Inflammatory macrophage (primary cell): ENCODE measurements at regions not wholly inside any gene's neighbourhood (a gene's known extent, or its start where the extent isn't known, plus 50 kb on each side); places are given as distances from the start of the nearest gene placed in this dataset.
"Not testable (repeated sequence)": the region's sequence is repeated elsewhere in the genome, so short reads cannot be mapped to it uniquely, and the experiment has no call there.

Experiments
- DNase-seq, 2 donors: peaks; one replicate each; pipeline ENCODE4 v3.0.0-alpha.2; 2020 to 2022

- no peak for DNase-seq
Measured at GRCh38 chr12:97005174-97005573, 98.1 kb downstream of the NEDD1 start.

DNA sequence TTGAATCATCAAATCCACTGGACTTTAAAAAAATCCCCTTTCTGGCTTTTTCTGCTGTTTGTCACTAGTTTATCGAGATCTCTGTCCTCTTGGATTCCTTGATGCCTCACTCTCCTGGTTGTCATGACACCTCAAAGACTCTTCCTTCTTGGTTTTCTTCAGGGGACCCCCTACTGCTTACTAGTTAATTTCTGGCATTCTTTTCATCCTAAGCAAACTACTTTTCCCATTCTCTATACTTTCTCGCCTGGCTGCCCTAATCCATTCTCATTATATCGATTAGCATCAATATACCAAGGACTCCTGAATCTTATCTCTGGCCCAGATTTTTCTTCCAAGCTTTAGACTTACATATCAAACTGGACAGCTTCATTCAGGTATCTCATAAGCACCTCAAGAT is 98.6 kb downstream of the NEDD1 start:
- no peak for DNase-seq

DNA sequence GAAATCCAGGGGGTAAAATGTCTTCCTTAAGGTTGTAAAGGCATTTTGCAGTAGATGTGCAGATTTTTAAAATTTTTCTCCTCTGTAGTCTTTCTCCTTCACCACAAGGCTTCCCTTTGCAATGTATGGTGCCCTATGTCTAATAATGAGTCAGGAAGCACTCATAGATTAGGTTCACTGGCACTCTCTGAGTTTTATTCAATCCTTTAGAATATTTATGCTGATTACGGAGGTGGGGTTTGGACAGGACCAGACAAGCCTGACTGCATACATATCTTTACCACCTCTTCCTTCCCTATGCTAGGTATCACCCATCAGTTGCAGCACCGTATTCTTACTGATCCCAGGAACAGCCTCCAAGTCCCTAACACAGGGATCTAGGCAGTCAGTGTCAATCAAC is 99.5 kb downstream of the NEDD1 start:
- DNase-seq: no peak

DNA sequence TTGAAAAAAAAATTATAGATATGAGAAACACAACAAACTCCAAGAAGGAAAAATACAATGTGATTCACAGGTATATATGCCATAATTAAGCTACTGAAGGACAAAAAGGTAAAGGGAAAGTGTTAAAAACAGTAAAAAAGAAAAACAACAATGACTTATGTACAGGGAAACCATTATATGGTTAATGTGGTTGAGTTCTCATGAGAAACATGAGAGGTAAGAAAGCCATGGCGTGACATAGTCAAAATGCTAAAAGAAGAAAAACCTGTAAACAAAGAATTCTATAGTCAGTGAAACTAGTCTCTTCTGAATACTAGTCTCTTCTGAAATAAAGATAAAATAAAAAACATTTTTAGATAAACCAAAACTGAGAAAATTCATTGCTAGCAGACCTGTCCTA is 109.1 kb downstream of the NEDD1 start:
- no peak for DNase-seq

- DNase-seq: no peak
Measured at GRCh38 chr12:97017213-97017612, 110.2 kb downstream of the NEDD1 start.

DNA sequence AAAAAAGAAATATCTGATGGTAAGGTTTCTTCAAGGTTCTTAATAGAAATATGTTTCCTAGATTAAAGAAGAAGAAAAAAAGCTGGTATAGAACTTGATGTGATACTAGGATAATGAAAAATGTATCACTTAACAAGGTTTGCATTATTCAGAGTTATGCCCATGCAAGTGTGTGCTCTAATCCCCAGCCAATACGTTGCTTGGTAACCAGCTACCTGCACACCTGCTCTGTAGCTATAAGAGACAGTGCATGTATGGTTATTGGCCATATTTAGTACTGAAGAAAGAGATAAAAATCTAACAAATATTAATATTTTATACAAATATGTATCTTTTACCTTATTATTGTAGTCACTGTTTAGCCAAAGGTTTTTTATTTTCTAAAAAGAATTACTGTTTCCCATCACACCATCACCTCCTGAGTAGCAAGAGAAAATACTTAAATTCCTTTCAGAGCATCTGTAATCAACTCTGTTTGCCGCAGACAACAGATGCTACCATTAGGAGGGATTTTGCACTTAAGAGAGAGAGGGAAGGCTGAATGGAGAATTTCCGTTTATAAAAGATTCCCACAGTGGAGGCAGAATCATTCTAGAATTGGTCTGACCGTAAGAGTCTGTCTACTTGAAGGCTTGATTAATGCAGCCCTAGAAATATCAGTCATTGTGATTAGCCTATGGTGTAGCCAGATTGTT is 115.6 kb downstream of the NEDD1 start:
- DNase-seq: no peak

GRCh38 chr12:97024393-97024792 is 117.3 kb downstream of the NEDD1 start:
- DNase-seq: no peak

GRCh38 chr12:97026901-97027300 is 119.8 kb downstream of the NEDD1 start:
- no peak for DNase-seq

GRCh38 chr12:97027482-97027881 is 120.4 kb downstream of the NEDD1 start:
- no peak for DNase-seq

DNA sequence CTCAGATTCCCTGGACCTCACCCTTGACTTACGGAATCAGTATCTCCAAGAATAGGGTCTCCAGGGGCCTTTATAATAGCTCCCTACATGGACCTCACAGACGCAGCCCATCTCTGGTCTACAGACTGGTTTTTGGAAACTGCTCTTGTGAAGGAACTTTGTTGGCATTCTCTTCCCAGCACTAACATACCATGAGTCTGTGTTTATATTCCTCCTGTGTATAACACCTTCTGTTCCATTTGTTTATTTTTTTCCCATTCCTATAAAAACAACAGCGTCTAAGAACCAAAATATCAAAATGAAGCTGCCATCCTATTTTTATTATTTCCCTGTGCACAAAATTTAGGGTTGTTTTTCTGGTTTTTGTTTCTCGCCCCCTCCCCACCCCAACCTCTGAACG is 131.1 kb downstream of the NEDD1 start:
- no peak for DNase-seq

DNA sequence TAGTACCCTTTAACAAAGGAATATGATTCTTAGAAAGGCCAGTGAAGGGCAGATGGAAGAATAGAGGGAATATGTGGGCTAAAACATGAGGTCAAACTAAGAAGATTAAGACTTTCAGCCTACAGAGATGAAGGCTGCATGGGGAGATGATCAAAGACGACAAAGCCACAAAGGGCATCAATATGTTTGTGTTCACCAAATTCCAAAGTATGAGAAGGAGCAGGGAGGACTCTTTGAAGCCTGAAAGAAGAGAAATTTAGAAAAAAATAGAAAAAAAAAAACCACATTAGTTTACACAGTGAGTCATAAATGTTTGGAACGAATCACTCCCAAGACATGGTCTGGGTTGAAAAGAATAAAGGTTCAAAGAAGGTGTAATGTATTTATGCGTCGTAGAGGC is 131.8 kb downstream of the NEDD1 start:
- DNase-seq: no peak

DNA sequence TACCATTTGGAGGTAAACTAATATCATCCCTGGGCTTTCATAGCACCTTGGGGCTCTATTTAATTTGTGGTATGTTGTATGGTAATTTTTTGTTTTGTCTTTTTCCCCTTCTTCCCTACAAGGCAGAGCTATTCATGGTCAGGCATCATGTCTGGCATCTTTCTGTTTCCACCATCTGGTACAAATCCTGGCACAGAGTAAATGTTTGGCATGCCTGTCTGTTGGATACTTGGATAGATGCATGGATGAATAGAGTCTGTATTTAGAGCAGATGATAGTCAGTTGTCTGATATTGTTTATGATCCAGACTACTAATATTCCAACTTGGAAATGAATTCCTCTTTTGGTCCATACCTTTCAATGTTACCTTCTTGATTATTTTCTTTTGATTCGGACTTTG is 139.8 kb downstream of the NEDD1 start:
- DNase-seq: no peak

DNA sequence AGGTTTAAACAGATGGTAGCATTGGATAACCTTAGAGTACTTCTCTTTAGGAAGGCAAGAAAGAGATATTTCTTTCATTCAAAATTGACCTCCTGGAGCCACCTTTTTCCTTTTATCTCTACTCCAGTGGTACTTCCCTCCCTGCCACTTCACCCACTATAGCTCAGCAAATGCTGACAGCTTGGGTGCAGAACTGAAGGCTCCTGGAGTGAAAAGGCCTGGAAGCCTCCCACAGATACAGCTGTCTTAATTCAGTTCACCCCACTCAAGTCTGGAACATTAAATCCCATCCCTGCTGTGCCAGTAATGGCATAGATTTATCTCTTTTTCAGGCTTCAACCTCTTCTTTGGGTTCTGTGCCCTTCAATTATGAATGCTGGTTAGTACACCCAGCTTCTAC is 140.3 kb downstream of the NEDD1 start:
- DNase-seq: no peak

DNA sequence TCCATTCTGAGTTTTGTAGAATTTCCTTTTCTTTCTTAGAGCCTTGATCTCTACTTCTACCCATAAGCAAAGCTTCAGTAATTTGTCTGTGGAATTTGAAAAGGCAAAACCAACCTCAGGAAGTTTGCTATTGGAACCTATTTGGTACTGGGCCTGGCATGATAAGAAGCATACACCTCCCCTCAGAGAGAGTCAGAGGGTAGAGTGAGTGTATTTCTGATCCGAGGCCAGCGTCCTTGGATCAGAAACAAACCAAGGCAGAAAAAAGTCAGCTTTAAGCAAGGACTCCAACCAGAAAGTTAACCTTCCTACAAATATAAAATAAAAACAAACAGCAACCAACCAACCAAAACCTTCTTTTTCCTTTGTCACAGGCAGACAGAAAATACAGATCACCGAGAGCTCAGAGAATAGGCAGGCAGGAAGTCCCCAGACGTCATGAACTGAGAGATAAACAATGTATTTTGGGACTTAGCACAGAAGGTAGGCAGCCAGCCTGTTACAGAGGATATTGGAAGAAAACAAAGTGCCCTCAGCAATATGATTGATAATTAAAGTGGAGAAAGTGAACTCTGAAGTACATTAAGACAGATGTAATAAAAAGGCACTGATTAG is 141.5 kb downstream of the NEDD1 start:
- no peak for DNase-seq

- no peak for DNase-seq
Measured at GRCh38 chr12:97050509-97050908, 143.5 kb downstream of the NEDD1 start.

- no peak for DNase-seq
Measured at GRCh38 chr12:97051341-97051740, 144.3 kb downstream of the NEDD1 start.

- DNase-seq: no peak
Measured at GRCh38 chr12:97061171-97061570, 154.1 kb downstream of the NEDD1 start.

- no peak for DNase-seq
Measured at GRCh38 chr12:97063292-97063935, 156.4 kb downstream of the NEDD1 start.

GRCh38 chr12:97075161-97075933 is 168.3 kb downstream of the NEDD1 start:
- no peak for DNase-seq

DNA sequence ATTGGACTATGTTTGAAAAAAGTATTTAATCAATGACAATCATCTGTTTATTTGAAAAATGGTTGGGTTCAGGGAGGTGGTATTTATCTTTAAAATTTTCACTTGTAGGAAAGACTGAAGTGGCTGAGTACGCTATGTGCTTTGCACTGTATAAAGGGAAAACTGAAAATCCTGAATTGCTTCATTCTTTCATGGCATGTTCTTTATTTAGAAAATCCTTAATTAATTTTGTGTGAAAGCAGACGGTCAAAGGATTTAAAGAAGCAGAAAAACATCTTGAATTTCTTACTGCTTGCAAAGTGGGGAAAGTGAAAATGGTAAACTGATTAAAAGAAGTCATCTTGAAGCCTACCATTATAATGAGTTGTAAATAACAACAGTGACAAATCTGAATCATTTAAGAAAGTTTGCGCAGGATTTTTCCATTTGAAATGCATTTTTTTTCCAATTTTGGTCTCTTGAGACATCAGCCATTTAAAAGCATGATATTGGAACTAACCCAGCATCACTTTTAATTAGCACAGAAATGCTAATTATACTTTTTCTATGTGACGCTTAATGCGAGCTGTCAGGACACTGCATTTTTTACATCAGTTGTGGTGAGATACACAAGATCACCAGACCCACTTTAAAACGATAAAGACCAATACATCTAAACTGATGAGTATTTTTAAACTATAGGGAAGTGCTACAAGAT is 169.0 kb downstream of the NEDD1 start:
- no peak for DNase-seq

DNA sequence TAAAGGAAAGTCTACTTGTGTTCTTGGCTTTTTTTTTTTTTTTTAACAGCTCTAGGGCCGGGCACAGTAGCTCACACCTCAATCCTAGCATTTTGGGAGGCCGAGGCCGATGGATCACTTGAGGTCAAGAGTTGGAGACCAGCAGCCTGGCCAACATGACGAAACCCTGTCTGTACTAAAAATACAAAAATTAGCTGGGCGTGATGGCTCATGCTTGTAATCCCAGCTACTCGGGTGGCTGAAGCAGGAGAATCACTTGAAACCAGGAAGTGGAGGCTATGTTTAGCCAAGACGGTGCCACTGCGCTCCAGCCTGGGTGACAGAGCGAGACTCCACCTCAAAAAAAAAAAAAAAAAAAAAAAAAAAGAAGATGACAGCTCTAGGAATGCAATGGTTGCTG is 169.9 kb downstream of the NEDD1 start:
- not testable (repeated sequence) for DNase-seq

DNA sequence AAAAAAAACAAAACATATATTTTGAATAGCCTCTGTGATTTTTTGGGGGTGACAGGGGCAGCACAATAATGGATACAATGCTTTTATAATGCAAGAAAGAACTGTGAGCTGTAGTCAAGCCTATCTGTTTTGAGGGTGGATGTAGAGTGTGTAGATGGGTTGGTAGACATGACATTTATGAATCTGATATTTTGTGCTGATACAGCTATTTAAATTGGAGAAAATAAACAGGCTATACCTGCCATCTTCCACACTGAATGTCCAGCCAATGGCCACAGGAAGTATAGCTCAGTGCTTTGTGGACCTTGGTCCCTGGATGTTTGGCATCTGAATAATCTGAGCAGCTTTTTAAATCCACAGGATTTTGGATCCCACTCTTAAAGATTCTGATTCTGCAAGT is 175.0 kb downstream of the NEDD1 start:
- DNase-seq: no peak

- DNase-seq: no peak
Measured at GRCh38 chr12:97093187-97093683, 186.2 kb downstream of the NEDD1 start.
